IMR-90 (cell line): ENCODE measurements at regions not wholly inside any gene's neighbourhood (a gene's known extent, or its start where the extent isn't known, plus 50 kb on each side); places are given as distances from the start of the nearest gene placed in this dataset.

Experiments used
- ATAC-seq: fragments of 200-7000 bp; cut with Tn5 transposase; 2 replicates; pipeline ENCODE4 v1.9.1; 2020; ENCODE audit warnings: low read depth, mild to moderate bottlenecking, moderate library complexity
- BruUV-seq: library from RNA; stranded (reverse); fragments of 400-500 nt; replicated peaks from 2 replicates; lab custom pipeline; 2021; lab: Mats Ljungman, UMichigan
- CTCF ChIA-PET: fragments of 300-600 bp; formaldehyde crosslinking; extraction: SDS; loops from one replicate; lab custom pipeline; 2021; ENCODE audit warnings: antibody characterized with exemption; lab: Yijun Ruan, JAX
- POLR2A ChIA-PET: fragments of 300-600 bp; sonication (Branson Sonifier 250); formaldehyde crosslinking; loops from one replicate; lab custom pipeline; 2022; ENCODE audit warnings: antibody characterized with exemption; ENCODE audit not compliant: unreplicated experiment; lab: Charles Lee
- DNase-seq: peaks from one replicate; pipeline ENCODE4 v3.0.0; 2013
- H2AFZ ChIP-seq: replicated peaks from 2 replicates; pipeline ENCODE3; 2013; ENCODE audit warnings: low read length, mild to moderate bottlenecking; ENCODE audit not compliant: poor library complexity
- H2AK5ac ChIP-seq: 2 replicates; pipeline ENCODE4 v1.6.1; 2013; ENCODE audit warnings: low read depth, low read length, inconsistent platforms
- H2AK9ac ChIP-seq: replicated peaks from 2 replicates; pipeline ENCODE3; 2013; ENCODE audit warnings: mild to moderate bottlenecking, low read depth, low read length, moderate library complexity; ENCODE audit not compliant: poor library complexity
- H2BK120ac ChIP-seq: 2 replicates; pipeline ENCODE4 v1.6.1; 2013; ENCODE audit warnings: low read depth, low read length, inconsistent platforms
- H2BK15ac ChIP-seq: 3 replicates; pipeline ENCODE4 v1.6.1; 2013; ENCODE audit warnings: low read depth, low read length, inconsistent platforms
- H2BK20ac ChIP-seq: 2 replicates; pipeline ENCODE4 v1.6.1; 2013; ENCODE audit warnings: low read depth, mild to moderate bottlenecking, inconsistent platforms, low read length, moderate library complexity
- H2BK5ac ChIP-seq: 2 replicates; pipeline ENCODE4 v1.6.1; 2013; ENCODE audit warnings: mild to moderate bottlenecking, low read depth, low read length, inconsistent platforms; ENCODE audit not compliant: poor library complexity, severe bottlenecking
- H3K14ac ChIP-seq: replicated peaks from 2 replicates; pipeline ENCODE4 v1.6.1; 2013; ENCODE audit warnings: low read depth, low read length, inconsistent platforms
- H3K18ac ChIP-seq: 2 replicates; pipeline ENCODE4 v1.6.1; 2013; ENCODE audit warnings: low read depth, low read length, control low read depth
- H3K23ac ChIP-seq: 2 replicates; pipeline ENCODE4 v1.6.1; 2013; ENCODE audit warnings: low read depth, low read length, inconsistent platforms
- H3K27ac ChIP-seq: 2 replicates; pipeline ENCODE4 v1.5.1; 2013; ENCODE audit warnings: mild to moderate bottlenecking, control low read depth, low read length; ENCODE audit not compliant: insufficient read depth
- H3K27me3 ChIP-seq: 2 replicates; pipeline ENCODE4 v1.6.1; 2013; ENCODE audit warnings: low read length; ENCODE audit not compliant: control insufficient read depth, insufficient read depth
- H3K36me3 ChIP-seq: 2 replicates; pipeline ENCODE4 v1.6.1; 2013; ENCODE audit warnings: low read length, mixed read lengths; ENCODE audit not compliant: control insufficient read depth, insufficient read depth
- H3K4ac ChIP-seq: 2 replicates; pipeline ENCODE4 v1.6.1; 2013; ENCODE audit warnings: low read depth, low read length, inconsistent platforms
- H3K4me1 ChIP-seq: 2 replicates; pipeline ENCODE4 v1.6.1; 2013; ENCODE audit warnings: low read length, mixed read lengths; ENCODE audit not compliant: control insufficient read depth, insufficient read depth
- H3K4me2 ChIP-seq: 2 replicates; pipeline ENCODE4 v1.6.1; 2013; ENCODE audit warnings: low read depth, mild to moderate bottlenecking, control low read depth, low read length, moderate library complexity
- H3K4me3 ChIP-seq: 2 replicates; pipeline ENCODE4 v1.5.1; 2013; ENCODE audit warnings: low read depth, mild to moderate bottlenecking, control low read depth, low read length, moderate library complexity; ENCODE audit not compliant: insufficient read depth
- H3K56ac ChIP-seq: 2 replicates; pipeline ENCODE4 v1.6.1; 2013; ENCODE audit warnings: low read length, inconsistent platforms; ENCODE audit not compliant: insufficient read depth; ENCODE audit errors: extremely low read depth
- H3K79me1 ChIP-seq, 2 experiments: 2 replicates each; pipeline ENCODE4 v1.6.1; 2013; ENCODE audit warnings: low read length in 2 of 2, inconsistent platforms in 1 of 2, low read depth in 1 of 2
- H3K9ac ChIP-seq: 2 replicates; pipeline ENCODE4 v1.6.1; 2013; ENCODE audit warnings: low read depth, low read length, control low read depth
- H3K9me1 ChIP-seq: 2 replicates; pipeline ENCODE4 v1.6.1; 2013; ENCODE audit warnings: low read length, inconsistent platforms; ENCODE audit not compliant: insufficient read depth
- H3K9me3 ChIP-seq: 2 replicates; pipeline ENCODE4 v1.6.1; 2013; ENCODE audit warnings: low read length; ENCODE audit not compliant: control insufficient read depth, insufficient read depth
- H4K20me1 ChIP-seq: 2 replicates; pipeline ENCODE4 v1.6.1; 2013; ENCODE audit warnings: low read length, inconsistent platforms; ENCODE audit not compliant: insufficient read depth
- H4K5ac ChIP-seq: 2 replicates; pipeline ENCODE4 v1.6.1; 2013; ENCODE audit warnings: mild to moderate bottlenecking, low read depth, low read length, control low read depth
- H4K8ac ChIP-seq, 2 experiments: 2 replicates each; pipeline ENCODE4 v1.6.1; 2013; ENCODE audit warnings: low read depth in 2 of 2, low read length in 2 of 2, control low read depth in 1 of 2, inconsistent platforms in 1 of 2
- H4K91ac ChIP-seq: 2 replicates; pipeline ENCODE4 v1.6.1; 2013; ENCODE audit warnings: low read depth, low read length, inconsistent platforms; ENCODE audit not compliant: insufficient read depth
- BHLHE40 ChIP-seq: fragments of 150-350 bp; IDR thresholded peaks from 2 replicates; pipeline ENCODE4 v1.6.1; 2016; ENCODE audit warnings: mild to moderate bottlenecking, low read depth, low read length
- CEBPB ChIP-seq: IDR thresholded peaks from 2 replicates; pipeline ENCODE4 v1.6.1; 2012; ENCODE audit warnings: low read depth, low read length, improper control_type of control experiment
- CHD1 ChIP-seq: IDR thresholded peaks from 2 replicates; pipeline ENCODE4 v1.6.1; 2012; ENCODE audit warnings: low read depth, low read length, improper control_type of control experiment
- CTCF ChIP-seq: conservative IDR thresholded peaks from 2 replicates; pipeline ENCODE4 v1.5.1; 2012; ENCODE audit warnings: mild to moderate bottlenecking, low read depth, low read length, improper control_type of control experiment
- ELK1 ChIP-seq: fragments of 150-350 bp; IDR thresholded peaks from 2 replicates; pipeline ENCODE4 v1.6.1; 2016; ENCODE audit warnings: low read depth, mild to moderate bottlenecking, low read length, moderate library complexity, borderline replicate concordance
- FOS ChIP-seq: fragments of 150-350 bp; IDR thresholded peaks from 2 replicates; pipeline ENCODE4 v1.6.1; 2016; ENCODE audit warnings: low read depth, low read length
- MAFK ChIP-seq: IDR thresholded peaks from 2 replicates; pipeline ENCODE4 v1.6.1; 2012; ENCODE audit warnings: low read depth, low read length, improper control_type of control experiment
- MAZ ChIP-seq: IDR thresholded peaks from 2 replicates; pipeline ENCODE4 v1.6.1; 2012; ENCODE audit warnings: low read depth, mild to moderate bottlenecking, low read length, improper control_type of control experiment, moderate library complexity, borderline replicate concordance
- MXI1 ChIP-seq: IDR thresholded peaks from 2 replicates; pipeline ENCODE4 v1.6.1; 2012; ENCODE audit warnings: low read depth, mild to moderate bottlenecking, low read length, moderate library complexity, borderline replicate concordance
- NFE2L2 ChIP-seq: fragments of 150-350 bp; IDR thresholded peaks from 2 replicates; pipeline ENCODE4 v1.6.1; 2016; ENCODE audit warnings: low read depth, mild to moderate bottlenecking, low read length
- POLR2A ChIP-seq: IDR thresholded peaks from 2 replicates; pipeline ENCODE4 v1.6.1; 2012; ENCODE audit warnings: mild to moderate bottlenecking, low read depth, low read length
- RAD21 ChIP-seq: IDR thresholded peaks from 2 replicates; pipeline ENCODE4 v1.6.1; 2012; ENCODE audit warnings: low read length, improper control_type of control experiment
- RCOR1 ChIP-seq: IDR thresholded peaks from 2 replicates; pipeline ENCODE4 v1.6.1; 2012; ENCODE audit warnings: mild to moderate bottlenecking, low read length, improper control_type of control experiment; ENCODE audit not compliant: insufficient replicate concordance
- RFX5 ChIP-seq: IDR thresholded peaks from 2 replicates; pipeline ENCODE4 v1.8.0; 2012; ENCODE audit warnings: low read depth, mild to moderate bottlenecking, low read length, moderate library complexity
- SMC3 ChIP-seq: fragments of 150-350 bp; IDR thresholded peaks from 2 replicates; pipeline ENCODE4 v1.6.1; 2016; ENCODE audit warnings: low read depth, mild to moderate bottlenecking, antibody characterized with exemption, low read length, moderate library complexity
- USF2 ChIP-seq: fragments of 150-350 bp; IDR thresholded peaks from 2 replicates; pipeline ENCODE4 v1.6.1; 2017; ENCODE audit warnings: mild to moderate bottlenecking, antibody characterized with exemption, low read length, low read depth
- WGBS, 2 experiments: methylation state at CpG; one replicate each; pipeline versions ENCODE4 v1.1.5 to v1.1.7; 2013; ENCODE audit warnings: missing lambda C conversion rate in 2 of 2; ENCODE audit not compliant: insufficient read length in 1 of 2; ENCODE audit errors: extremely low coverage in 2 of 2; 5-methylcytosine and 5-hydroxymethylcytosine counted together
- dilution Hi-C: fragments of 300-500 bp; cut with HindIII; formaldehyde crosslinking; loops from one replicate; pipeline ENCODE4 v1.14.3; 2018; ENCODE audit warnings: low sequenced_read_pairs; ENCODE audit not compliant: unreplicated experiment
- in situ Hi-C: fragments of 300-500 bp; cut with MboI; formaldehyde crosslinking; loops from 3 replicates; pipeline ENCODE4 v1.14.3; 2019; ENCODE audit warnings: low sequenced_read_pairs, inconsistent platforms, mixed read lengths
- intact Hi-C: fragments of 100-400 bp; cut with micrococcal nuclease; formaldehyde crosslinking; loops from 2 replicates; pipeline ENCODE4 v1.10.0; 2022

- no peak overlapping the region for H4K91ac ChIP-seq
- H3K56ac ChIP-seq = no peak overlapping the region
- H3K4me3 ChIP-seq = no peak overlapping the region
- H3K36me3 ChIP-seq = no peaks in the 10 kb centered on the region
- CTCF ChIA-PET = interaction anchor here (0.6 kb wide), 1 partner anchor 102 kb away, joined by 3 read pairs; no protein-coding TSS in a partner anchor
- dilution Hi-C loops (no loop called here), intact Hi-C loops (no loop called here), in situ Hi-C loops (no loop called here)
- H2AFZ ChIP-seq = no peak overlapping the region
- H4K5ac ChIP-seq = no peak overlapping the region
- no peak overlapping the region for H3K4me2 ChIP-seq
- H2BK5ac ChIP-seq = no peak overlapping the region
- H3K79me1 ChIP-seq = no peaks in the 10 kb centered on the region
- DNase-seq = no peak
- no peak overlapping the region for H3K14ac ChIP-seq
- no peak overlapping the region for H3K4ac ChIP-seq
- no TSS peak for BruUV-seq
- H3K27me3 ChIP-seq = no peaks in the 10 kb centered on the region; the same call in none of the 2 replicates
- POLR2A ChIA-PET = no interaction called here
- H3K18ac ChIP-seq = no peak overlapping the region
- TF ChIP-seq FOS (no peak), CEBPB (no peak), MAFK (no peak), CTCF (no peak), BHLHE40 (no peak), MXI1 (no peak), POLR2A (no peak), NFE2L2 (no peak), SMC3 (no peak), MAZ (no peak), USF2 (no peak), RFX5 (no peak), CHD1 (no peak), RCOR1 (no peak), ELK1 (no peak), RAD21 (no peak)
- no peak overlapping the region for H4K8ac ChIP-seq
- H3K9ac ChIP-seq = no peak overlapping the region
- H3K9me3 ChIP-seq = no peaks in the 10 kb centered on the region
- no peak overlapping the region for H2BK15ac ChIP-seq
- ATAC-seq = no peak
- WGBS, 2 experiments = no CpG with 5 or more reads among the region's 3 CpGs
- H3K23ac ChIP-seq = no peak overlapping the region
- no peak overlapping the region for H2AK5ac ChIP-seq
- no peak overlapping the region for H2AK9ac ChIP-seq
- H2BK120ac ChIP-seq = no peak overlapping the region
- H3K9me1 ChIP-seq = no peaks in the 10 kb centered on the region
- no peak overlapping the region for H2BK20ac ChIP-seq
- H3K4me1 ChIP-seq = no peaks in the 10 kb centered on the region
- H3K27ac ChIP-seq = no peak overlapping the region
- H4K20me1 ChIP-seq = no peaks in the 10 kb centered on the region
These were observed 141.1 kb upstream of the LHX5 start for GRCh38 chr12:113612793-113613192.
